ENCODE measurements at regions not wholly inside any gene's neighbourhood (a gene's known extent, or its start where the extent isn't known, plus 50 kb on each side); places are given as distances from the start of the nearest gene placed in this dataset.
"Not testable (repeated sequence)": the region's sequence is repeated elsewhere in the genome, so short reads cannot be mapped to it uniquely, and the experiment has no call there.

DNA sequence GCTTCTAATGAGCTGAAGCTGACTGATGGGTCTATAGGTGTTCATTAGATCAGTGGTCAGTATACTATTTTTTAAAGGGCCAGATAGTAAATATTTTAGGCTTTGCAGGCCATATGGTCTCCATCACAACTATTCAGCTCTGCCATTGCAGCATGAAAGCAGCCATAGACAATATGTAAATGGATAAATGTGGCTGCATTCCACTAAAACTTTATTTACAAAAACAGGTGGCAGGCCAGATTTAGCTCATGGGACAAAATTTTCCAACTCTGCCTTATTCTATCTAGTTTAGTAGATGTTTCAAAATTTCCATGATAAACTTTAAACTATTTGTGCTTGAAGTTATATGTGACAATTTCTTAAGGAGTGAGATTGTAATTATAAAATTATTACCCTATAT, 339.3 kb downstream of the ABCC12 start:
- no peaks in the 10 kb centered on the region for H3K36me3 ChIP-seq (replicated peaks)
- in situ Hi-C loops (cut with MboI; ENCODE audit: low sequenced_read_pairs) = no loop called here
- H3K4me1 ChIP-seq = no peaks in the 10 kb centered on the region
- H3K27me3 ChIP-seq (ENCODE audit: low read depth) = no peaks in the 10 kb centered on the region
- DNase-seq (ENCODE audit: low spot score in 2 of 2) = no peak
- H3K4me3 ChIP-seq = no peak overlapping the region
- no peaks in the 10 kb centered on the region; the same call in 1 of the 2 replicates for H3K9me3 ChIP-seq

DNA sequence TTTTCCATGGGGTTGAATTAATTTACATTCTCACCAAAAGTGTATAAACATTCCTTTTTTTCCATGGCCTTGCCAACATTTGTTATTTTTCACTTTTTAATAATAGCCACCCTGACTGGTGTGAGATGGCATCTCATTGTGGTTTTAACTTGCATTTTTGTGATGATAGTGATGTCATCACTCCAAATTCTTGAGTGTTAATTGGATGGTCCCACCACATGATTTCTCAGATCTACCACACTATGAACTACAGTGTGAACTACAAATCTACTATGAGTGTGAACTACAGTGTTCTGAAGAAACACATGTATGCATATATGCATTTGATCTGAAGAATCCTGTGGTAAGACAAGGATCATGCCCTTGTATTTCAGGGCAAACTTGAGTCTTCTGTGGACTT, 340.1 kb downstream of the ABCC12 start:
- H3K27me3 ChIP-seq (ENCODE audit: low read depth) = no peaks in the 10 kb centered on the region
- no peak for DNase-seq (ENCODE audit: low spot score in 2 of 2)
- no peaks in the 10 kb centered on the region; the same call in 1 of the 2 replicates for H3K9me3 ChIP-seq
- H3K4me1 ChIP-seq = no peaks in the 10 kb centered on the region
- no peak overlapping the region for H3K4me3 ChIP-seq
- in situ Hi-C loops (cut with MboI; ENCODE audit: low sequenced_read_pairs) = no loop called here
- H3K36me3 ChIP-seq (replicated peaks) = no peaks in the 10 kb centered on the region

DNA sequence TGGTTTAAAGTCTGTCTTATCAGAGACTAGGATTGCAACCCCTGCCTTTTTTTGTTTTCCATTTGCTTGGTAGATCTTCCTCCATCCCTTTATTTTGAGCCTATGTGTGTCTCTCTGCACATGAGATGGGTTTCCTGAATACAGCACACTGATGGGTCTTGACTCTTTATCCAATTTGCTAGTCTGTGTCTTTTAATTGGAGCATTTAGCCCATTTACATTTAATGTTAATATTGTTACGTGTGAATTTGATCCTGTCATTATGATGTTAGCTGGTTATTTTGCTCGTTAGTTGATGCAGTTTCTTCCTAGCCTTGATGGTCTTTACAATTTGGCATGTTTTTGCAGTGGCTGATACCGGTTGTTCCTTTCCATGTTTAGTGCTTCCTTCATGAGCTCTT, 344.0 kb downstream of the ABCC12 start:
- in situ Hi-C loops (cut with MboI; ENCODE audit: low sequenced_read_pairs); H3K27me3 ChIP-seq (ENCODE audit: low read depth); H3K4me3 ChIP-seq; H3K36me3 ChIP-seq (replicated peaks); H3K9me3 ChIP-seq; DNase-seq (ENCODE audit: low spot score in 2 of 2); H3K4me1 ChIP-seq: not testable (repeated sequence)

DNA sequence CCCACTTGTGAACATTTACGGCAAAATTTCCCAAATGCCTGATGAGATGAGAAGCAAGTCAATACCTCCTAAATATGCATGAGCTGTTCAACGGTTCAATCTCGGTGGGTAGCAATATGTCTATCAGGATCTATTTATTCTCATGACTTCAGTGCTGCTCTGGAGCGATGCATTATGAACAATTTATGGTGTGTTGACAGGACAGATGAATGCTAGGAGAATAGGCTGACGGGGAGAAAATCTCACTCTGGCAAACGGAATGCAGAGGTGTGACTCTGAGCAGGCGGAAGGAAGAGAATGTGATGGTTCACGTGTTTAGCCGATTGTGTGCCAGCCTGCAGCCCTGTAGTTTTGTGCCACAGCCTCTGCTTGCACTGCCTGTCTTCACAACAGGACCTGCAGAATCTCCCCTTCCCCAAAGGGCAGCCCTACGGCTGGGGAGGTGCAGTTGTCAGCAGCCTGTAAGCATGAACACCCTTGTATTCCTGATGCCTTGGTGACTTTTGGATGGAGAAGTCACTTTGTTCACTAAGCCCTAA, 345.2 kb downstream of the PHKB start:
- Histone ChIP-seq H3K4me1 (peaks cover 3% of the 10 kb centered on the region; the same call in 1 of the 2 replicates), H3K9me3 (no peaks in the 10 kb centered on the region), H3K36me3 (replicated peaks) (no peaks in the 10 kb centered on the region), H3K4me3 (no peak overlapping the region), H3K27me3 (ENCODE audit: low read depth) (no peaks in the 10 kb centered on the region)
- in situ Hi-C loops (cut with MboI; ENCODE audit: low sequenced_read_pairs) = no loop called here
- DNase-seq (ENCODE audit: low spot score in 2 of 2) = no peak

DNA sequence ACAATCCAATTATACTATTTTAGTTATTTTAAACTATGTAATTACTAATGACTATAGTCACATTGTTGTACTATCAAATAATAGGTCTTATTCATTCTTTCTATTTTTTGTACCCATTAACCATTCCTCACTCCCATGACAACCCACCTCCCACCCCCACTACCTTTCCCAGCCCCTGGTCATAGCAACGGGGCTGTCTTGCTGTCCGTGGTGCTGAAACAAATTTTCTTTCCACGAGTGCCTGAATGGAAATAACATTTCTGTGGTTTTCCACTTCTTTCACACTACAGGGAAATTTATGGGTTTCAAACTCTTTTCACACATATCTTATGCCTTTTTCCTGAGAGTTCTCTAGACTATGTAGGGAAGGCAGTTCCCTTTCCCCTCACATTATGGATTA, 326.6 kb downstream of the PHKB start:
- H3K4me3 ChIP-seq = no peak overlapping the region
- no peaks in the 10 kb centered on the region for H3K4me1 ChIP-seq
- peak in 1 of 2 experiments; percentile 46 for DNase-seq (ENCODE audit: low spot score in 2 of 2)
- no peaks in the 10 kb centered on the region for H3K36me3 ChIP-seq (replicated peaks)
- H3K27me3 ChIP-seq (ENCODE audit: low read depth) = no peaks in the 10 kb centered on the region
- H3K9me3 ChIP-seq = peaks cover 2% of the 10 kb centered on the region; the same call in 1 of the 2 replicates
- in situ Hi-C loops (cut with MboI; ENCODE audit: low sequenced_read_pairs) = no loop called here

DNA sequence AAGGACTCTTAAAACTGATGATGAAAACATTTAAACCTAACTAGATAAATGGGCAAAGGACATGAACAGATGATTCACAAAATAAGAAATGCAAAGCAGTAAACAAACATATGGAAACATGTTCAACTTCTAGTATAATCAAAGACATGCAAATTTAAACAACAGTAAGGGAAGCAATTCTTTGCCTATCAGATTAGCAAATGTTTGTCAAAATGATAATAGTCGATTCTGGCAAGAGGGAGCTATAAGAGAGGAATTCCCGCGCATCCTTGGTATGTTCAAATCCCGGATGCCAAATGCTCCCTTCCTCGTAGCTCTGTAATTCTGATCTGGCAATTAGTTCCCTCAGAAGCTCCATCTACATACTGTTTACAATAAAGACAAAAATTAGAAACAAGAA, 320.5 kb downstream of the PHKB start:
- Histone ChIP-seq H3K36me3 (replicated peaks) (no peaks in the 10 kb centered on the region), H3K4me3 (no peak overlapping the region), H3K27me3 (ENCODE audit: low read depth) (no peaks in the 10 kb centered on the region), H3K4me1 (peaks cover 24% of the 10 kb centered on the region), H3K9me3 (no peaks in the 10 kb centered on the region)
- no peak for DNase-seq (ENCODE audit: low spot score in 2 of 2)
- in situ Hi-C loops (cut with MboI; ENCODE audit: low sequenced_read_pairs) = no loop called here

DNA sequence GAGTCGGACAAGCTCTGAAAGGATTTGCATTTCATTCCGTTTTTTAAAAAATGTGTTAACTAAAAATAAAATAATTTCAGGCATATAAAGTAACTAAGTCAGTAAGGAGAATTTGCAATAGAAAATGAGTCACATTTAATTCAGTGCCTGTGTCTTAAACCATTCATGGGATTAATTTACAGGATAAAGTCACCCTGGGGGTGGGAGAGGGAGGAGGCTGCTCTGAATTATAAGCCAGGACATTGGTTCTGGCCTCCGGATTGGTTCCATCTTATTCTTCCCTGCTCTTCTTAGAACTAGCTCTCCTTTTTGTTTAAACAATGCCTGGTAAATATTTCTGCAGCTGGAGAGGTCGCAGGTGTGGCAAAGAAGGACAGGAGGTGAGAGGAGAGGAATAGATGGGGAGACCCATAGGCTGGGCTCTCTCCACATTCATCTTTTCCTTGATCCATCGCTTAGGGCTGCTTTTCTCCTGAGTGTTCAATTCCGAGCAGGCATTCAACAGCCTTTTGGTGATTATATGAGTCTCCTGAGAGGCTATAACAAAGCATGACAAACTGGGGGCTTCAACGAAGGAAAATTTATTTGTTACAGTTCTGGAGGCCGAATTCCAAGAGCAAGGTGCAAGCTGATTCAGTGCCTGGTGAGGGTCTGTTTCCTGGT, 319.2 kb downstream of the PHKB start:
- Histone ChIP-seq H3K4me1 (peaks cover 27% of the 10 kb centered on the region), H3K4me3 (no peak overlapping the region), H3K36me3 (replicated peaks) (no peaks in the 10 kb centered on the region), H3K27me3 (ENCODE audit: low read depth) (no peaks in the 10 kb centered on the region), H3K9me3 (no peaks in the 10 kb centered on the region)
- in situ Hi-C loops (cut with MboI; ENCODE audit: low sequenced_read_pairs) = no loop called here
- DNase-seq (ENCODE audit: low spot score in 2 of 2) = peak; percentile 36 to 41

DNA sequence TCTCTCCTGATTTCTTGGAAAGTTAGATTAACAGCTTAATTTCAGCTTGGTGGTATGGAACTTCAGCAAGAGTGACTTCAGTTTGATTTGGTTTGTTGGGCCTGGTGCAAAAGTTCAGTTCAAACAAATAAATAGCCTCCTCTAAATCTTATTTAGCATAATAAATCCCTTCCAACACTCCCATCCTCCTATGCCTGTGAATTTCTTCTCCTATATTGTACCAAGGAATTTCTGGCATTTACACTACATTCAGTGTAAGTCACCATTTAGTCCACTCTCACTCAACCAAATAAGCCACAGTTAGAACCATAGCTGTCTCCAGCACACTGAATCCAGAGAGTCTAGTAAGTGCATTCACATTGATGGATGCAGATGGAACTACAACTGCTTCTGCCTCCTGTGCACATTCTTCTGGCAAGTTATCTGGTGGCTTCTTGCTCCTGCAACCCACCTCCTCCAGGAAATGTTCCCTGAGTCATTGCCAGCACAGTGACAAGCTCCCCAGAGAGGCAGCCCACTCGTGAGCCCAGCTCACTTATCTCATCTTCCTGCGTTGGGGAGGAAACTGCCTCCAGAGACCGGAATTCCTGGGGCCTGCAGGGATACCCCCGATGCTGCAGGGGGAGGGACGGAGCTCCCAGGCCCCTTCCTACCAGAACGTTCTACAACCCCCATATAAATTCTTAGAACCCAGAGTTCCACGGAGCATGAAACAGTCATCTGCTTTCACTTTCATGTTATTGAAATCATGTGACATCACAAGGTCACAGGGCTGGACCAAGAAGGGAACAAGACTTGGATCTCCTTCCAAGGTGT, 318.3 kb downstream of the PHKB start:
- Histone ChIP-seq H3K27me3 (ENCODE audit: low read depth) (no peaks in the 10 kb centered on the region), H3K36me3 (replicated peaks) (no peaks in the 10 kb centered on the region), H3K4me3 (no peak overlapping the region), H3K4me1 (peaks cover 36% of the 10 kb centered on the region), H3K9me3 (no peaks in the 10 kb centered on the region)
- DNase-seq (ENCODE audit: low spot score in 2 of 2) = peak; percentile 30 to 92
- in situ Hi-C loops (cut with MboI; ENCODE audit: low sequenced_read_pairs) = no loop called here

DNA sequence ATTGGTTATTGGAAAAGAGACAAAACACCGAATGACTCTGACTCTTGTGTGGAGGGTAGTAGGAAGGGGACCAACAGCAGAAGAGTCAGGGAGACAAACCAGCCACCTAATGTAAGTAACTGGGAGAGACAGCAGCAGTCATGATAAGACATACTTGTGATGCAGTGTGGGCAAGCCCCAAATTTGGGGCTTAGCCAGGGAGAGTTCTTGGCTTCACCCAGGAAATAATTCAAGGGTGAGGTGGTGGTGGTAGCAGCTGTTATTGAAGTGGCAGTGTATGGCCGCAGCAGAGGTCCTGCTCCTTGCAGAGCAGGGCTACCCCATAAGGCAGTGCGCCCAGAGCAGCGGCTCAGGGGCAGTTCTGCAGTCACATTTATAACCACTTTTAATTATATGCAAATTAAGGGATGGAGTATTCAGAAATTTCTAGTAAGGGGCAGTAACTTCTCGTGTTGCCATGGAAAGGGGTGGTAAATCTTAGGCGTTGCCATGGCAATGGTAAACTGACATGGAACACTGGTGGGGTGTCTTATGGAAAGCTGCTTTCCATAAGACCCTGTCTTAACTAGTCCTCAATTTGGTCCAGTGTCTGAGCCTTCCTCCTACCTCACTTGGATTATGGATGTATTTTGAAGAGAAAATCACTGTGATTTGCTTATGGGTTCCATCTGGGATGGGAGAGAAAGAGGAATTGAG, 317.1 kb downstream of the PHKB start:
- Histone ChIP-seq H3K27me3 (ENCODE audit: low read depth) (no peaks in the 10 kb centered on the region), H3K4me3 (no peak overlapping the region), H3K9me3 (no peaks in the 10 kb centered on the region), H3K4me1 (peaks cover 37% of the 10 kb centered on the region), H3K36me3 (replicated peaks) (no peaks in the 10 kb centered on the region)
- DNase-seq (ENCODE audit: low spot score in 2 of 2) = peak in 1 of 2 experiments; percentile 27
- in situ Hi-C loops (cut with MboI; ENCODE audit: low sequenced_read_pairs) = no loop called here

DNA sequence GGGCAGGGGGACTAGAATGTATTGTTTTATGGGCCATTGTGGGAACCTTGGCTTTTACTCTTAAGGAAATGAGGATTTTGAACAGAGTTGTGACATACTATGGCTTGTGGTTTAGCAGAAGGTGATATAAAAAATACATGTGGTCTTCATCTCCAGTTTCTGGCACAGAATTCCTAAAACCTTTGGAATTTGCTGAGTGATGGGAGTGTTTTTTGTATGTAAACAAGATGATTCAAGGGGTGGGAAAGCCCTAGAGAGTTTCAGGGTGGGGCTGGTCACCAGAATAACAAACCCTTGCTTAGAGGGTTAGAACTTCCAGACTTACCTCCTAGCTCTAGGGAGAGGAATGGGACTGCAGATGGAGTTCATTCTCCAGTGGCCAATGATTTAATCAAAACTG, 316.1 kb downstream of the PHKB start:
- Histone ChIP-seq H3K27me3 (ENCODE audit: low read depth) (no peaks in the 10 kb centered on the region), H3K4me1 (peaks cover 37% of the 10 kb centered on the region), H3K4me3 (no peak overlapping the region), H3K9me3 (no peaks in the 10 kb centered on the region), H3K36me3 (replicated peaks) (no peaks in the 10 kb centered on the region)
- DNase-seq (ENCODE audit: low spot score in 2 of 2) = no peak
- in situ Hi-C loops (cut with MboI; ENCODE audit: low sequenced_read_pairs) = no loop called here

DNA sequence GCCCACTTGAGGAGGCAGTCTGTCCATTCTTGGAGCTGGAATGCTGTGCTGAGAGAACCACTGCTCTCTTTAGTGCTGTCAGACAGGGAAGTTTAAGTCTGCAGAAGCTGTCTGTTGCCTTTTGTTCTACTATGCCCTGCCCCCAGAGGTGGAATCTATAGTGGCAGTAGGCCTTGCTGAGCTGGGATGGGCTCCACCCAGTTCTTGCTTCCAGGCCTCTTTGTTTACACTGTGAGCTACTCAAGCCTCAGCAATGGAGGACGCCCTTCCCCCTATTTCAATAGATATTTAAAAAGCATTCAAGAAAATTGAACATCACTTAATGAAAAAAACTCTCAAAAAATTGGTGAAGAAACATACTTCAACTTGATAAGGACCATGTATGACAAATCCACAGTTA, 313.5 kb downstream of the PHKB start:
- DNase-seq (ENCODE audit: low spot score in 2 of 2) = peak; percentile 60 to 82
- no peak overlapping the region for H3K4me3 ChIP-seq
- H3K36me3 ChIP-seq (replicated peaks) = no peaks in the 10 kb centered on the region
- H3K4me1 ChIP-seq = peaks cover 26% of the 10 kb centered on the region
- H3K9me3 ChIP-seq = no peaks in the 10 kb centered on the region
- in situ Hi-C loops (cut with MboI; ENCODE audit: low sequenced_read_pairs) = no loop called here
- no peaks in the 10 kb centered on the region for H3K27me3 ChIP-seq (ENCODE audit: low read depth)

DNA sequence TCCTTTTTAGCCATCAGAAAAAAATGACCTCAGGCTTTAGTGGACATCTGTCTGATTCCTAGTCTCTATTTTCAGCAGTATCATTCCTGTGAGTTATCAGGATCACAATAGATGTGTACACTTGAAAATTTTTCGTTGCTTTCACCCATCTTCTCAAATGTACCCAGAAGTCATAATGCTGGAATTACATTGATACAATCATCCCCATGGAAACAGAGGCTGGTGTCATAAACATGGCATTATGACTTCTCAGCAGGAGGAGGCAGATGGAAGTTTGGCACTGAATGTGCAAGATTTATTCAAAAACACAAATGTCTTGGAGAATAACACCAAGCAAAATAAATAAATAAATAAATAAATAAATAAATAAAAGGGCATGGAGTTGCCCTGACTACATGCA, 292.5 kb downstream of the PHKB start:
- no peaks in the 10 kb centered on the region for H3K36me3 ChIP-seq (replicated peaks)
- no peak overlapping the region for H3K4me3 ChIP-seq
- DNase-seq (ENCODE audit: low spot score in 2 of 2) = no peak
- H3K9me3 ChIP-seq = no peaks in the 10 kb centered on the region
- in situ Hi-C loops (cut with MboI; ENCODE audit: low sequenced_read_pairs) = no loop called here
- H3K27me3 ChIP-seq (ENCODE audit: low read depth) = no peaks in the 10 kb centered on the region
- peaks cover 4% of the 10 kb centered on the region; the same call in 1 of the 2 replicates for H3K4me1 ChIP-seq
